MM.1S (cell line): ENCODE measurements at regions not wholly inside any gene's neighbourhood (a gene's known extent, or its start where the extent isn't known, plus 50 kb on each side); places are given as distances from the start of the nearest gene placed in this dataset.

Source experiments
- CTCF ChIP-seq: fragments of 300-600 bp; sonication (generic); IDR thresholded peaks from 2 replicates; pipeline ENCODE4 v1.5.1; 2016; ENCODE audit warnings: antibody characterized with exemption, low read length, mixed read lengths
- EZH2 ChIP-seq: fragments of 300-600 bp; sonication (generic); optimal IDR thresholded peaks from 2 replicates; pipeline ENCODE3; 2017; ENCODE audit warnings: low read depth, mild to moderate bottlenecking, antibody characterized with exemption, low read length, mixed read lengths
- EZH2phosphoT487 ChIP-seq: fragments of 300-600 bp; sonication (generic); IDR thresholded peaks from 2 replicates; pipeline ENCODE4 v1.6.1; 2018; ENCODE audit warnings: antibody characterized with exemption, low read length

- TF ChIP-seq CTCF, result no peak
- TF ChIP-seq EZH2, result no peak
- no peak for TF ChIP-seq EZH2phosphoT487
Measured at GRCh38 chr3:164408326-164408725, 670.0 kb downstream of the SI start.
